H9 (cell line): ENCODE measurements at regions not wholly inside any gene's neighbourhood (a gene's known extent, or its start where the extent isn't known, plus 50 kb on each side); places are given as distances from the start of the nearest gene placed in this dataset.

ENCODE experiments used
- DNase-seq: peaks from one replicate; pipeline ENCODE4 v3.0.0-alpha.2; 2017
- H2AFZ ChIP-seq: one replicate; pipeline ENCODE4 v1.6.1; 2013; ENCODE audit warnings: mild to moderate bottlenecking, low read length, control low read depth, moderate library complexity
- H2AK5ac ChIP-seq: 2 replicates; pipeline ENCODE4 v1.6.1; 2013; ENCODE audit warnings: low read length, control low read depth, mixed read lengths; ENCODE audit not compliant: insufficient read length
- H2BK120ac ChIP-seq: one replicate; pipeline ENCODE4 v1.6.1; 2013; ENCODE audit warnings: low read depth, mild to moderate bottlenecking, low read length, control low read depth, inconsistent platforms; ENCODE audit not compliant: poor library complexity, severe bottlenecking
- H2BK12ac ChIP-seq: 2 replicates; pipeline ENCODE4 v1.6.1; 2013; ENCODE audit warnings: low read length, control low read depth, mixed read lengths, low read depth; ENCODE audit not compliant: insufficient read length
- H2BK15ac ChIP-seq: 2 replicates; pipeline ENCODE4 v1.6.1; 2013; ENCODE audit warnings: low read depth, low read length, control low read depth
- H2BK20ac ChIP-seq: one replicate; pipeline ENCODE4 v1.6.1; 2013; ENCODE audit warnings: low read depth, mild to moderate bottlenecking, low read length, control low read depth, inconsistent platforms; ENCODE audit not compliant: poor library complexity, severe bottlenecking
- H2BK5ac ChIP-seq: 2 replicates; pipeline ENCODE4 v1.6.1; 2013; ENCODE audit warnings: low read length, control low read depth, mixed read lengths; ENCODE audit not compliant: insufficient read length
- H3K14ac ChIP-seq: 2 replicates; pipeline ENCODE4 v1.6.1; 2013; ENCODE audit warnings: low read length, control low read depth; ENCODE audit not compliant: insufficient read depth
- H3K18ac ChIP-seq: 2 replicates; pipeline ENCODE4 v1.6.1; 2013; ENCODE audit warnings: low read depth, mild to moderate bottlenecking, mixed read lengths, low read length, control low read depth; ENCODE audit not compliant: insufficient read length
- H3K23ac ChIP-seq: 2 replicates; pipeline ENCODE4 v1.6.1; 2013; ENCODE audit warnings: low read length, control low read depth, mixed read lengths, low read depth; ENCODE audit not compliant: insufficient read length
- H3K23me2 ChIP-seq: 2 replicates; pipeline ENCODE4 v1.6.1; 2013; ENCODE audit warnings: low read depth, mild to moderate bottlenecking, mixed read lengths, low read length, control low read depth; ENCODE audit not compliant: insufficient read length, poor library complexity, severe bottlenecking
- H3K27ac ChIP-seq: 2 replicates; pipeline ENCODE4 v1.5.1; 2013; ENCODE audit warnings: low read length, control low read depth, mixed read lengths, low read depth; ENCODE audit not compliant: insufficient read length
- H3K27me3 ChIP-seq: 2 replicates; pipeline ENCODE4 v1.6.1; 2013; ENCODE audit warnings: low read length, control low read depth, inconsistent platforms; ENCODE audit not compliant: insufficient read depth
- H3K4ac ChIP-seq: 2 replicates; pipeline ENCODE4 v1.6.1; 2013; ENCODE audit warnings: low read depth, mild to moderate bottlenecking, control low read depth, inconsistent platforms, low read length, moderate library complexity
- H3K4me1 ChIP-seq: 2 replicates; pipeline ENCODE4 v1.6.1; 2013; ENCODE audit warnings: low read length, control low read depth, inconsistent platforms; ENCODE audit not compliant: insufficient read depth
- H3K4me2 ChIP-seq: 2 replicates; pipeline ENCODE4 v1.6.1; 2013; ENCODE audit warnings: low read length, control low read depth, mixed read lengths; ENCODE audit not compliant: insufficient read length, insufficient read depth
- H3K56ac ChIP-seq: 2 replicates; pipeline ENCODE4 v1.6.1; 2013; ENCODE audit warnings: low read depth, mild to moderate bottlenecking, mixed read lengths, low read length, control low read depth; ENCODE audit not compliant: insufficient read length
- H3K79me1 ChIP-seq: 2 replicates; pipeline ENCODE4 v1.6.1; 2013; ENCODE audit warnings: low read depth, mild to moderate bottlenecking, moderate library complexity, low read length, control low read depth, inconsistent platforms; ENCODE audit not compliant: insufficient read depth, poor library complexity, severe bottlenecking
- H3K79me2 ChIP-seq: 2 replicates; pipeline ENCODE4 v1.6.1; 2013; ENCODE audit warnings: low read length, control low read depth, inconsistent platforms; ENCODE audit not compliant: insufficient read depth
- H3K9ac ChIP-seq: 2 replicates; pipeline ENCODE4 v1.6.1; 2013; ENCODE audit warnings: low read length, control low read depth, mixed read lengths; ENCODE audit not compliant: insufficient read length; ENCODE audit errors: extremely low read depth
- H3K9me3 ChIP-seq: one replicate; pipeline ENCODE4 v1.6.1; 2013; ENCODE audit warnings: low read depth, low read length, inconsistent platforms; ENCODE audit not compliant: control insufficient read depth
- H3T11ph ChIP-seq: one replicate; pipeline ENCODE4 v1.6.1; 2013; ENCODE audit warnings: mild to moderate bottlenecking, low read length, control low read depth, inconsistent platforms
- H4K20me1 ChIP-seq: one replicate; pipeline ENCODE4 v1.6.1; 2013; ENCODE audit not compliant: control insufficient read depth, insufficient read length, insufficient read depth
- H4K5ac ChIP-seq: 2 replicates; pipeline ENCODE4 v1.6.1; 2013; ENCODE audit warnings: low read depth, mild to moderate bottlenecking, mixed read lengths, low read length, control low read depth; ENCODE audit not compliant: insufficient read length
- H4K8ac ChIP-seq: replicated peaks from 2 replicates; pipeline ENCODE4 v1.6.1; 2013; ENCODE audit warnings: low read length, control low read depth, mixed read lengths, low read depth; ENCODE audit not compliant: insufficient read length
- H4K91ac ChIP-seq: 2 replicates; pipeline ENCODE4 v1.6.1; 2013; ENCODE audit warnings: low read depth, mild to moderate bottlenecking, moderate library complexity, mixed read lengths, low read length, control low read depth; ENCODE audit not compliant: insufficient read length
- H3K27ac Mint-ChIP-seq, 3 experiments: 2 replicates in 2 of 3; 3 replicates in 1 of 3; pipeline ENCODE4 v1.8.0; 2020 to 2021; ENCODE audit warnings: mixed read lengths in 3 of 3, mild to moderate bottlenecking in 1 of 3, moderate library complexity in 1 of 3
- H3K27me3 Mint-ChIP-seq: 2 replicates; pipeline ENCODE4 v1.8.0; 2021; ENCODE audit warnings: low read depth, mild to moderate bottlenecking, moderate library complexity, mixed read lengths
- H3K36me3 Mint-ChIP-seq, 3 experiments: 2 replicates in 2 of 3; 3 replicates in 1 of 3; pipeline ENCODE4 v1.8.0; 2020 to 2021; ENCODE audit warnings: low read depth in 3 of 3, mixed read lengths in 3 of 3; ENCODE audit not compliant: insufficient read depth in 1 of 3
- H3K4me1 Mint-ChIP-seq, 2 experiments: 2 replicates each; pipeline ENCODE4 v1.8.0; 2020; ENCODE audit warnings: mixed read lengths in 2 of 2
- H3K4me3 Mint-ChIP-seq, 2 experiments: 2 replicates in 1 of 2; 3 replicates in 1 of 2; pipeline ENCODE4 v1.8.0; 2020 to 2021; ENCODE audit warnings: mild to moderate bottlenecking in 2 of 2, mixed read lengths in 2 of 2, moderate library complexity in 1 of 2
- H3K9me3 Mint-ChIP-seq, 2 experiments: 2 replicates in 1 of 2; 3 replicates in 1 of 2; pipeline ENCODE4 v1.8.0; 2020; ENCODE audit warnings: mild to moderate bottlenecking in 2 of 2, mixed read lengths in 2 of 2, moderate library complexity in 1 of 2
- WGBS: extraction: QIAGEN DNeasy Blood & Tissue Kit; methylation state at CpG from one replicate; pipeline ENCODE4 v1.1.7; 2013; ENCODE audit warnings: missing lambda C conversion rate, low lambda C conversion rate, mixed read lengths; ENCODE audit not compliant: insufficient read length; ENCODE audit errors: extremely low coverage; 5-methylcytosine and 5-hydroxymethylcytosine counted together
- TF ChIP-seq, protein P1 (sequence below): fragments of 200-600 bp; sonication (generic); conservative IDR thresholded peaks from 3 replicates; pipeline ENCODE4 v1.8.0; 2021; ENCODE audit warnings: antibody characterized with exemption, mild to moderate bottlenecking

- H3K36me3 Mint-ChIP-seq = peaks cover 3 to 19% (median 10%) of the 10 kb centered on the region in 3 experiments; a peak in 6 of 7 replicates
- H2AFZ ChIP-seq = no peak overlapping the region
- no peak overlapping the region for H3K23ac ChIP-seq
- no peaks in the 10 kb centered on the region for H3K4me1 Mint-ChIP-seq
- H3K9ac ChIP-seq = no peak overlapping the region
- H4K20me1 ChIP-seq = no peaks in the 10 kb centered on the region
- no peak overlapping the region for H2BK12ac ChIP-seq
- no peak overlapping the region for H4K5ac ChIP-seq
- no peak overlapping the region for H3K27ac ChIP-seq
- peaks cover 34 to 36% of the 10 kb centered on the region in 2 experiments for H3K9me3 Mint-ChIP-seq
- H3K23me2 ChIP-seq = no peaks in the 10 kb centered on the region
- no peaks in the 10 kb centered on the region for H3K27me3 ChIP-seq
- no peak overlapping the region for H2BK20ac ChIP-seq
- no peak overlapping the region for H3K4me3 Mint-ChIP-seq
- no peaks in the 10 kb centered on the region for H3K79me1 ChIP-seq
- H2AK5ac ChIP-seq = no peak overlapping the region
- H3K18ac ChIP-seq = no peak overlapping the region
- no peaks in the 10 kb centered on the region for H3K4me1 ChIP-seq
- H3K4me2 ChIP-seq = no peak overlapping the region
- H3K9me3 ChIP-seq = no peaks in the 10 kb centered on the region
- TF ChIP-seq, protein P1, sequence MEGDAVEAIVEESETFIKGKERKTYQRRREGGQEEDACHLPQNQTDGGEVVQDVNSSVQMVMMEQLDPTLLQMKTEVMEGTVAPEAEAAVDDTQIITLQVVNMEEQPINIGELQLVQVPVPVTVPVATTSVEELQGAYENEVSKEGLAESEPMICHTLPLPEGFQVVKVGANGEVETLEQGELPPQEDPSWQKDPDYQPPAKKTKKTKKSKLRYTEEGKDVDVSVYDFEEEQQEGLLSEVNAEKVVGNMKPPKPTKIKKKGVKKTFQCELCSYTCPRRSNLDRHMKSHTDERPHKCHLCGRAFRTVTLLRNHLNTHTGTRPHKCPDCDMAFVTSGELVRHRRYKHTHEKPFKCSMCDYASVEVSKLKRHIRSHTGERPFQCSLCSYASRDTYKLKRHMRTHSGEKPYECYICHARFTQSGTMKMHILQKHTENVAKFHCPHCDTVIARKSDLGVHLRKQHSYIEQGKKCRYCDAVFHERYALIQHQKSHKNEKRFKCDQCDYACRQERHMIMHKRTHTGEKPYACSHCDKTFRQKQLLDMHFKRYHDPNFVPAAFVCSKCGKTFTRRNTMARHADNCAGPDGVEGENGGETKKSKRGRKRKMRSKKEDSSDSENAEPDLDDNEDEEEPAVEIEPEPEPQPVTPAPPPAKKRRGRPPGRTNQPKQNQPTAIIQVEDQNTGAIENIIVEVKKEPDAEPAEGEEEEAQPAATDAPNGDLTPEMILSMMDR = no peak
- peaks cover 5% of the 10 kb centered on the region; the same call in 1 of the 2 replicates for H3K27me3 Mint-ChIP-seq
- H3K27ac Mint-ChIP-seq = no peak overlapping the region
- no peak for DNase-seq
- no CpG with 5 or more reads among the region's 2 CpGs for WGBS
- no peak overlapping the region for H3K56ac ChIP-seq
- no peak overlapping the region for H2BK120ac ChIP-seq
- H2BK5ac ChIP-seq = no peak overlapping the region
- H4K91ac ChIP-seq = no peak overlapping the region
- no peak overlapping the region for H2BK15ac ChIP-seq
- H3K79me2 ChIP-seq = no peaks in the 10 kb centered on the region
- H3K14ac ChIP-seq = no peak overlapping the region
- no peak overlapping the region for H3K4ac ChIP-seq
- H4K8ac ChIP-seq = no peak overlapping the region
- no peak overlapping the region for H3T11ph ChIP-seq
Measured at GRCh38 chr6:170198298-170198697, 92.6 kb downstream of the DLL1 start.
